ENCODE measurements at regions not wholly inside any gene's neighbourhood (a gene's known extent, or its start where the extent isn't known, plus 50 kb on each side); places are given as distances from the start of the nearest gene placed in this dataset.
"Not testable (repeated sequence)": the region's sequence is repeated elsewhere in the genome, so short reads cannot be mapped to it uniquely, and the experiment has no call there.

DNA sequence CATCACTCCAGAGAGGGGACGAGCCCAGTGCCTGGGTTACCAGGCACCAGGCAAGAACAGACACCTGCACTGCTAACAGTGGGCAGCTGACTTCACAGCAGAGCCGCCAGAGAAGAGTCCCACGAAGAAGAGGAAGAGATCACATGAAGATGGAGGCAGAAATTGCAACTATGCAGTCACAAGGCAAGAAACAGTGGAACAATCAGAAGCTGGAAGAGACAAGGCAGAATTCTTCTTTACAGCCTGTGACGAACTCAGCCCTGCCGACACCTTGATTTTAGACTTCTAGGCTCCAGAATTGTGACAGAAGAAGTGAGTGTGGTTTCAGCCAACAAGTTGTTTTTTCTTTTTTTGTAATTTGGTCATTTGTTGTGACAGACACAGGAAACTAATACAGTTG, 59.2 kb downstream of the IL12A start:
- Mint-ChIP-seq H3K36me3 (ENCODE audit: low read depth) (peaks cover 2% of the 10 kb centered on the region), H3K9me3 (peaks cover 13% of the 10 kb centered on the region), H3K4me3 (no peak overlapping the region)

DNA sequence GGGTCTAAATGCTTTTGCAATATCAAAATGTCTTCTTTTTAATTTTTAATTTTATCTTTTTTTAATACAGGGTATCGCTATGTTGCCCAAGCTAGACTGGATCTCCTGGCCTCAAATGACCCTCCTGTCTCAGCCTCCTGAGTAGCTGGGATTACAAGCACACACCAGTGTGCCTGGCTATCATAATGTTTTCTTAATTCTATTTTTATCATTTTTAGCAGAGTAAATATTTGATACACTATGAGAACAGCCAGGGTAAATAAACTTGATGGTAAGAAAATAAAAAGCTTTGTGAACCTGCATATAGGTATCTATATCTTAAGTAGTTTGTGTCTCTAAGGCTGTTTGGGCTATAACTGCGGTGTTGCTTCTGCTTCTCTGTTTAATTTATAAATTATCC, 60.4 kb downstream of the IL12A start:
- H3K27me3 Mint-ChIP-seq (ENCODE audit: low read depth): no peaks in the 10 kb centered on the region
- no peak overlapping the region for H3K4me3 Mint-ChIP-seq
- peaks cover 2% of the 10 kb centered on the region for H3K4me1 Mint-ChIP-seq (ENCODE audit: low read depth)
- H3K36me3 Mint-ChIP-seq (ENCODE audit: low read depth): no peaks in the 10 kb centered on the region
- H3K27ac Mint-ChIP-seq: no peak overlapping the region
- H3K9me3 Mint-ChIP-seq: peaks cover 1% of the 10 kb centered on the region

More for the DNA sequence above, 59.2 kb downstream of the IL12A start:
- no peak overlapping the region for H3K27ac Mint-ChIP-seq
- H3K4me1 Mint-ChIP-seq (ENCODE audit: low read depth): peaks cover 2% of the 10 kb centered on the region
- H3K27me3 Mint-ChIP-seq (ENCODE audit: low read depth): no peaks in the 10 kb centered on the region

DNA sequence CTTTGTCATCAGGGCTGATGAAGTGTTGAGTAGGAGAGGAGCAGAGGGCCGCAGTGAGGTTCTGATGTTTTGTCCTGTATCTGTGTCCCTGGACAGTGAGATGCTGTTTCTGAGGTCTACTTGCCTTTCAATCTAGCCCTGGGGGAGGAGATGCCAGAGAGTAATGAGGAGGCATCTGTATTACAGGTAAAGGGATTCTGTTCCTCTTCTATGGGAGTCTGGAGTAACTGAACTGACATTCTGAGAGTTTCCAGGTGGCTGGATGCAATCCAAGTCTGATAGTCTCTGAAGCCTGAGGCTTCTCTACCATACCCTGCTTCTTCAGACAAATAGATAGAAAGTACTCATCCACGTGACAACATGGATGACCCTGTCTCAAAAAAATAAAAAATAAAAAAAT, 60.9 kb downstream of the IL12A start:
- no peaks in the 10 kb centered on the region for H3K27me3 Mint-ChIP-seq (ENCODE audit: low read depth)

DNA sequence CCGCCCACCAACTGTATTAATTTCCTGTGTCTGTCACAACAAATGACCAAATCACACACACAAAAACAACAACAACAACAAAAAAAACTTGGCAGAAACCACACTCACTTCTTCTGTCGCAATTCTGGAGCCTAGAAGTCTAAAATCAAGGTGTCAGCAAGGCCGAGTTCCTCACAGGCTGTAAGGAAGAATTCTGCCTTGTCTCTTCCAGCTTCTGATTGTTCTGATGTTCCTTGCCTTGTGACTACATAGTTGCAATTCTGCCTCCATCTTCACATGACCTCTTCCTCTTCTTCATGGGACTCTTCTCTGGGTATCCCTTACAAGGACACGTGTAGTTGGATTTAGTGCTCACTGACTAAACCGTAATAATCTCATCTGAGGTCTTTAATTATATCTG, 61.4 kb downstream of the IL12A start:
- H3K9me3 Mint-ChIP-seq: no peaks in the 10 kb centered on the region
- no peaks in the 10 kb centered on the region for H3K27me3 Mint-ChIP-seq (ENCODE audit: low read depth)
- H3K27ac Mint-ChIP-seq: no peak overlapping the region
- no peak overlapping the region for H3K4me3 Mint-ChIP-seq
- peaks cover 2% of the 10 kb centered on the region for H3K4me1 Mint-ChIP-seq (ENCODE audit: low read depth)
- no peaks in the 10 kb centered on the region for H3K36me3 Mint-ChIP-seq (ENCODE audit: low read depth)

More for the DNA sequence above, 60.9 kb downstream of the IL12A start:
- H3K4me1 Mint-ChIP-seq (ENCODE audit: low read depth): peaks cover 2% of the 10 kb centered on the region
- H3K4me3 Mint-ChIP-seq: no peak overlapping the region
- no peak overlapping the region for H3K27ac Mint-ChIP-seq
- H3K9me3 Mint-ChIP-seq: no peaks in the 10 kb centered on the region
- no peaks in the 10 kb centered on the region for H3K36me3 Mint-ChIP-seq (ENCODE audit: low read depth)

DNA sequence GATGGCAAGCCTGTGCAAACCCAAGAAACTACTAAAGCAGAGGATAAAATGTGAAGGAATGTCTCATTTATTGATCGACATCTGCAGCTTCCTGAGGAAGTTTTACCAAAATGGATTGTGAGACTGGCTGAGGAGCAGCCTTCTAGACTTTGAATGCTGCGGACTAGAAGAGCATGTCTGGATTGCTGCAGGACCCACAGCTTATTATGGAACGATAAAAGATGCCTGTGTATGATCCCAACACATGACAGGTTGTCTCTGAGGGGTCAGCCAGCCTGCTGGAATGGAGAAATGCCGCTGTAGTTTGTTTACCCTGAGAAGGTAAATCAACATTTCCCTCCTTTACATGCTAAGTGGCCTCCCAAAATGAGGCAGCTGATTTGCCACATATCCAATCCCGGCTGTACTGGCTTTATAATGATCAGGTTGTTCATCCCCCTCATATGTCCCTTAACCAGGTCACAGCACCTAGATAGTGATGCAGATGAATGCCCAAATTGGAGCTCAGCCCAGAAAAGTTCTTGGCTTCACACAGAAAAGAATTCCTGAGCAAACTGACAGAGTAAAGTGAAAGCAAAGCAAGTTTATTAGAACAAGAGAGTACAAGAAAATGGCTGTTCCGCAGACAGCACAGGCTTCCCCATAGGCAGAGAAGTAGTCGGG, 63.9 kb downstream of the IL12A start:
- no peaks in the 10 kb centered on the region for H3K27me3 Mint-ChIP-seq (ENCODE audit: low read depth)
- no peaks in the 10 kb centered on the region for H3K9me3 Mint-ChIP-seq
- H3K4me3 Mint-ChIP-seq: no peak overlapping the region
- no peaks in the 10 kb centered on the region for H3K36me3 Mint-ChIP-seq (ENCODE audit: low read depth)
- no peak overlapping the region for H3K27ac Mint-ChIP-seq
- H3K4me1 Mint-ChIP-seq (ENCODE audit: low read depth): peaks cover 2% of the 10 kb centered on the region

DNA sequence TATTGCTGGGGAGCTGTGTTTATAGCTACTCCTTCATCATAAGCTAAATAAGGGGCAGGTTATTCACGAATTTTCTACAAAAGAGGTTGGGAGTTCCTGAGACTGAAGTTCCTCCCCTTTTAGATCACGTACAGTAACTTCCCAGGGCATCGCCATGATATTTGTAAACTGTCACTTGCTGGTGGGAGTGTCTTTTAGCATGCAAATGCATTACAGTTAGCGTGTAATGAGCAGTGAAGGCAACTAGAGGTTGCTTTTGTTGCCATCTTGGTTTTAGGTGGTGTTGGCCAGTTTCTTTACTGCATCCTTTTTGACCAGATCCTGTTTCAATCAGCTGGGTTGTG, 64.4 kb downstream of the IL12A start:
- H3K9me3 Mint-ChIP-seq: no peaks in the 10 kb centered on the region
- H3K36me3 Mint-ChIP-seq (ENCODE audit: low read depth): no peaks in the 10 kb centered on the region
- H3K27ac Mint-ChIP-seq: no peak overlapping the region
- H3K27me3 Mint-ChIP-seq (ENCODE audit: low read depth): no peaks in the 10 kb centered on the region
- no peak overlapping the region for H3K4me3 Mint-ChIP-seq
- H3K4me1 Mint-ChIP-seq (ENCODE audit: low read depth): peaks cover 2% of the 10 kb centered on the region

DNA sequence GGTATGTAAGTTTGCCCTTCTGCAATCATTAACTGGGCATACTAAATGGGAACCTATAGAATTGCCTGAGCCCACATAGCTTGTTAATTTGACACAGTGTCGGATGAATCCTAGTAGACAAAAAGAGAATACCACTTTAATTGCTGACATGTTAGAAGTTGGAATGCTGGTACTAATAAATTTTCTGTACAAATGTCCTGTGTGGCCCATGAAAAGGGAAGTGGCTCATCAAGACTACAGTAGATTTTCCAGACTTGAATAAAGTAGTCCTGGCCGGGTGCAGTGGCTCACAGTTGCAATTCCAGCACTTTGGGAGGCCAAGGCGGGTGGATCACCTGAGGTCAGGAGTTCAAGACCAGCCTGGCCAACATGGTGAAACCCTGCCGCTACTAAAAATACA, 66.2 kb downstream of the IL12A start:
- not testable (repeated sequence) for H3K4me3 Mint-ChIP-seq; H3K4me1 Mint-ChIP-seq (ENCODE audit: low read depth); H3K27ac Mint-ChIP-seq; H3K27me3 Mint-ChIP-seq (ENCODE audit: low read depth); H3K36me3 Mint-ChIP-seq (ENCODE audit: low read depth); H3K9me3 Mint-ChIP-seq

DNA sequence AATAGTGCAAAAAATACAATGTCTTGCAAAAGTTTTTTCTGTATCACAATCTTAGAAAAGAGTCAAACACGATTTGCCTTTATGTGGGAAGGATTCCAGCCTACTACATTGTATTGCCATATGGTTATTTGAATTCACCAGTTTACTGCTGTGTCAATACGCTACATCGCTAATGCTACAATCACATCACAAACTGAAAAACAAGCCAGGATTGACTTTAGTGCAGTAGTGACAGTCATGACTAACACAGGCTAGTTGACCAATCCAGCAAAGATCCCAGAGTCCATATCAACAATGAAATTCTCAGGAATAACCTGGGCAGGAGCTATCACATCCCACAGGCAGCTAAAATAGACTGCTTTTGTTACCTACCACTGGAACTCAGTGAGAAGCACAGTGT, 67.0 kb downstream of the IL12A start:
- Mint-ChIP-seq H3K9me3 (no peaks in the 10 kb centered on the region), H3K27ac (no peak overlapping the region), H3K27me3 (ENCODE audit: low read depth) (no peaks in the 10 kb centered on the region), H3K4me3 (no peak overlapping the region), H3K36me3 (ENCODE audit: low read depth) (no peaks in the 10 kb centered on the region), H3K4me1 (ENCODE audit: low read depth) (peaks cover 2% of the 10 kb centered on the region)

DNA sequence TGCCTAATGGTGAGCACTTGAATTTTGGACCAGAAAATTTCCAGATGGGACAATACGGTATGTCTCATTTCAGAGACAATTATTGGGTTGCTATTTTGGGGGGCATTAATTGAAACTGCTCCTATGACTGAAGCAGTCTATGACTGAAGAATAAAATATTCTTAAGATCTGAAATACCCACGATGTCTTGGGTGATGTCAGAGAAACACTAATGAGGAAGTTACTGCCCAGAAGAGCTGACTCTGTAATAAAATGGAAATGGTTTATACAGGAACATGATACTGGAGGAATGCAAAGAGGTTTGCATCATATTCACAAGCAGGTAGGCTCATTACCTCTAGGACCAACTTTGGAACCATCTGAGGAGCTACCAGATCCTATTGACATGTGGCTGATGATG, 68.7 kb downstream of the IL12A start:
- Mint-ChIP-seq H3K27me3 (ENCODE audit: low read depth) (no peaks in the 10 kb centered on the region), H3K27ac (no peak overlapping the region), H3K9me3 (no peaks in the 10 kb centered on the region), H3K36me3 (ENCODE audit: low read depth) (no peaks in the 10 kb centered on the region), H3K4me1 (ENCODE audit: low read depth) (peaks cover 5% of the 10 kb centered on the region), H3K4me3 (no peak overlapping the region)

DNA sequence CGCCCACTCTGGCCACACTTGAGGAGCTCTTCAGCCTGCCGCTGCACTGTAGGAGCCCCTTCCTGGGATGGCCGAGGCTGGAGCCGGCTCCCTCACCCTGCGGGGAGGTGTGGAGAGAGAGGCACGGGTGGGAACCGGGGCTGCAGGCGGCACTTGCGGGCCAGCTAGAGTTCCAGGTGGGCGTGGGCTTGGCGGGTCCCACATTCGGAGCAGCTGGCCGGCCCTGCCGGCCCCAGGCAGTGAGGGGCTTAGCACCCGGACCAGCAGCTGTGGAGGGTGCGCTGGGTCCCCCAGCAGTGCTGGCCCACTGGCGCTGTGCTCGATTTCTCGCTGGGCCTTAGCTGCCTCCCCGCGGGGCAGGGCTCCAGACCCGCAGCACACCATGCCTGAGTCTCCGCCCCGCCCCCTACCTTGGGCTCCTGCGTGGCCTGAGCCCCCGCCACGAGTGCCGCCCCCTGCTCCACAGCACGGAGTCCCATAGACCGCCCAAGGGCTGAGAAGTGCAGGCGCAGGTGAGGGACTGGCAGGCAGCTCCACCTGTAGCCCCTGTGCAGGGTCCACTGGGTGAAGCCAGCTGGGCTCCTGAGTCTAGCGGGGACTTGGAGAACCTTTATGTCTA, 71.9 kb downstream of the IL12A start:
- no peak overlapping the region for H3K27ac Mint-ChIP-seq
- peaks cover 3% of the 10 kb centered on the region for H3K4me1 Mint-ChIP-seq (ENCODE audit: low read depth)
- H3K36me3 Mint-ChIP-seq (ENCODE audit: low read depth): no peaks in the 10 kb centered on the region
- H3K4me3 Mint-ChIP-seq: no peak overlapping the region
- no peaks in the 10 kb centered on the region for H3K27me3 Mint-ChIP-seq (ENCODE audit: low read depth)
- no peaks in the 10 kb centered on the region for H3K9me3 Mint-ChIP-seq

DNA sequence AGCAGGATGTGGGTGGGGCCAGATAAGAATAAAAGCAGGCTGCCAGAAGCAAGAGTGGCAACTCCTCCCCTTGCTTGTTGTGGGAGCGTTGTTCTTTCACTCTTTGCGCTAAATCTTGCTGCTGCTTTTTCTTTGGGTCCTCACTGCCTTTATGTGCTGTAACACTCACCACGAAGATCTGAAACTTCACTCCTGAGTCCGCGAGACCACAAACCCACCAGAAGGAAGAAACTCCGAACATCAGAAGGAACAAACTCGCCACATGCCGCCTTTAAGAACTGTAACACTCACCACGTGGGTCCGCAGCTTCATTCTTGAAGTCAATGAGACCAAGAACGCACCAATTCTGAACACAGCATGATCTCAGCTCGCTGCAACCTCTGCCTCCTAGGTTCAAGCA, 72.9 kb downstream of the IL12A start:
- peaks cover 3% of the 10 kb centered on the region for H3K4me1 Mint-ChIP-seq (ENCODE audit: low read depth)
- H3K27me3 Mint-ChIP-seq (ENCODE audit: low read depth): no peaks in the 10 kb centered on the region
- no peak overlapping the region for H3K27ac Mint-ChIP-seq
- peak overlapping the region; percentile 39 for H3K4me3 Mint-ChIP-seq
- no peaks in the 10 kb centered on the region for H3K36me3 Mint-ChIP-seq (ENCODE audit: low read depth)
- no peaks in the 10 kb centered on the region for H3K9me3 Mint-ChIP-seq

DNA sequence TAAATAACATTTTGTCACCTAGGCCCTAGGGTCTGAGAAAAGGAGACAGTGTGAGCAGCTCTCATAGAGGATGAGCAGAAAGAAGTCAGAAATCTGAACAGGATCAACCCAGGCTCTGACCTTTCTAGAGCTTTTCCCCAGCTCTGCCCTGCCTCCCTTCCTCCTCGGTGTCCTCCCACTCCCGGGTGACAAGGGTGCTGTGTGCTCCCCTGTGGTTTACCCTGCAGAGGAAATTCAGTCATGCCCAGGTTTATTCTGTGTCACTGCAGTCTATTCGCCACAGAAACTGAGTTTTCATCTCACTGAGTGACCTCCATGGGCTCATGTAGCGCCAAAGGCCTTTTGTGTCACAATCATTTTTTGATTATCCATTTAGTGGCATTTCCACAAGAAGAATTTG, 76.6 kb downstream of the IL12A start:
- Mint-ChIP-seq H3K27me3 (ENCODE audit: low read depth) (no peaks in the 10 kb centered on the region), H3K4me3 (no peak overlapping the region), H3K27ac (no peak overlapping the region), H3K4me1 (ENCODE audit: low read depth) (peaks cover 3% of the 10 kb centered on the region), H3K36me3 (ENCODE audit: low read depth) (no peaks in the 10 kb centered on the region), H3K9me3 (no peaks in the 10 kb centered on the region)

DNA sequence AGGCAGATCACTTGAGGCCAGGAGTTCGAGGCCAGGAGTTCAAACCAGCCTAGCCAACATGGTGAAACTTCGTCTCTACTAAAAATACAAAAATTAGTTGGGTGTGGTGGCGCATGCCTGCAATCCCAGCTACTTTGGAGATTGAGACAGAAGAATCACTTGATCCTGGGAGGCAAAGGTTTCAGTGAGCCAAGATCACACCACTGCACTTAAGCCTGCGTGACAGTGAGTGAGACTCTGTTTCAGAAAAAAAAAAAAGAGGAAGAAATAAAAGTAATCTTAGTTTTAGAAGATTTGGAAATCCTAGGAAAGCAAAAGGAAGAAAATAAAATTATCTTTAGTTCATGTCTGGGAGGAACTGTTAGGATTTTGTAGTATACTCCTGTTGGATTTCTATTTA, 77.2 kb downstream of the IL12A start:
- no peaks in the 10 kb centered on the region for H3K36me3 Mint-ChIP-seq (ENCODE audit: low read depth)
- no peak overlapping the region for H3K27ac Mint-ChIP-seq
- H3K4me1 Mint-ChIP-seq (ENCODE audit: low read depth): peaks cover 3% of the 10 kb centered on the region
- no peaks in the 10 kb centered on the region for H3K9me3 Mint-ChIP-seq
- H3K27me3 Mint-ChIP-seq (ENCODE audit: low read depth): no peaks in the 10 kb centered on the region
- no peak overlapping the region for H3K4me3 Mint-ChIP-seq

DNA sequence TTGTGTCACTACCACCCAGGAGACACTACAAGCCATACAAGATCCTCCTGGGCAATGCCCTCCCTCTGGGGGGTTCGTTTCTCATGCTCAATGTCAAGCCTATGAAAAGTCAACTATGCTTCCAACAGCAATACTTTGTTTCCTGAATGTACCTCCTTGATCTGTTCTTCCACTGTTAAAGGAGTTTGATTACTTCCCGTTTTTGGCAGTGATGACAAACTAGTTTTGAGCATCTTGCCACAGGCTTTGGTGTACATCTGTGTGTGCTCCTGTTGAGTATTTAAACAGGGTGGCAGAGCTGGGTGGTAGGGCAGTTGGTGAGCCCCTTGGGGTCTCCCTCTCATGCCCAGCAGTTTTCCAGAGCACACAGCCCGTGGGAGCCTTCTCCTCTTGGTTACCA, 81.4 kb downstream of the IL12A start:
- Mint-ChIP-seq H3K9me3 (no peaks in the 10 kb centered on the region), H3K27ac (no peak overlapping the region), H3K36me3 (ENCODE audit: low read depth) (no peaks in the 10 kb centered on the region), H3K4me3 (no peak overlapping the region), H3K27me3 (ENCODE audit: low read depth) (peaks cover 3% of the 10 kb centered on the region), H3K4me1 (ENCODE audit: low read depth) (no peaks in the 10 kb centered on the region)

DNA sequence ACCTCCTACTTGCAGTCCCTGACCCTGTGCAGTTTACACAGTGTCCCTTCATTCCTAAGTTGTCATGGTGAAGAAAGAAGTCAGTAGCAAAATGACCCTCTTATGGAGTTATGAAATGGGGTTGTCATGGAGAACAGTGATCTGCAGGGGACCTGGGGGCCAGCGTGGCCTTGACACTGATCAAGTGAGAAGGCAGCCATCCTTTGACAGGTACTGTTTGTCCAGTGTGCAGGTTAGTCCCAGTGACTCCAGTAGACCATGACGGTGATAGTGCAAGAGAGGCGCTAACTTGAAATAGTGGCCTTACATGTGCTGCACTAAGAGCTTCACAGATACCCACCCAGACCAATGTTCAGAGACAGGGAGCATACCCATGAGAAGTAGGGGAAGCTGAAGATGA, 87.9 kb downstream of the IL12A start:
- H3K27me3 Mint-ChIP-seq (ENCODE audit: low read depth): peaks cover 3% of the 10 kb centered on the region
- H3K4me3 Mint-ChIP-seq: no peak overlapping the region
- H3K9me3 Mint-ChIP-seq: no peaks in the 10 kb centered on the region
- no peaks in the 10 kb centered on the region for H3K4me1 Mint-ChIP-seq (ENCODE audit: low read depth)
- no peak overlapping the region for H3K27ac Mint-ChIP-seq
- no peaks in the 10 kb centered on the region for H3K36me3 Mint-ChIP-seq (ENCODE audit: low read depth)

DNA sequence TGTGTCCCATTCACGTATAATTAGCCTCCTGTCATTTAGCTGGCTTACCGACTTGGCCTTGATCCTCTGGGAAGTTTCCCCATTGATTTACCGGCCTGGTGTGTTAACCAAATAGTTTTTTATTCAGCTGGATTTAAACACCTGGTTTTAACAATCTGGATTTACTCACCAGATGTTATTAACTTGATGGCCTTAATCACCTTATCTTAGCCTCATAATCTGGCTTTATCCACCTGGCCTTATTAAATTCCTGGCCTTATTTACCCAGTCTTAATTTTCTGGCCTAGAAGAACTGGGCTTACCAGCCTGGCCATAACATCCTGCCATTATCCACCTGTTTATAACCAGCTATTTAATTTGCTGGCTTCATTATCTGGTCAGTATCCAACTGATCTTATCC, 89.9 kb downstream of the IL12A start:
- H3K9me3 Mint-ChIP-seq: no peaks in the 10 kb centered on the region
- H3K4me1 Mint-ChIP-seq (ENCODE audit: low read depth): no peaks in the 10 kb centered on the region
- no peak overlapping the region for H3K27ac Mint-ChIP-seq
- no peaks in the 10 kb centered on the region for H3K36me3 Mint-ChIP-seq (ENCODE audit: low read depth)
- H3K27me3 Mint-ChIP-seq (ENCODE audit: low read depth): peaks cover 3% of the 10 kb centered on the region
- no peak overlapping the region for H3K4me3 Mint-ChIP-seq
